ENCODE measurements at regions not wholly inside any gene's neighbourhood (a gene's known extent, or its start where the extent isn't known, plus 50 kb on each side); places are given as distances from the start of the nearest gene placed in this dataset.

DNA sequence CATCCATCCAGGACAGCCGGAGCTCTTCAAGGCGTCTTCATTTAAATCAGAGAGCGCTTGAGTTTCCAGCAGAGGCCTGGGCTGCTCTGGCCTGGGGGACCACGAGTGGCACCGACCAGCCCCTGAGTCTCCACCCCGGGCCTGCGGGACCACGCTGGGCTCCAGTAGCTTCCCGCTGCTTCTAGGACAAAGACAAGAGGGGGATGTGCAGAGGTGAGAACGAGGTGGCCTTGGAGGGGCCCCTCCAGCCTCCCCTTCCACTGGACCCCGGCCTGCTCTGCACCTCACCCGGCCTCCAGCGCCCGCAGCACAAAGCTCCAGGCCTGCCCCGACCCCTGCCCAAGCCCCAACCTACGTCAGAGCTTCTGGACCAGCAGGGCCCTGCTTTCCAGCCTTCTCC, 81.6 kb downstream of the IRX2 start:
- TF ChIP-seq, protein P1, sequence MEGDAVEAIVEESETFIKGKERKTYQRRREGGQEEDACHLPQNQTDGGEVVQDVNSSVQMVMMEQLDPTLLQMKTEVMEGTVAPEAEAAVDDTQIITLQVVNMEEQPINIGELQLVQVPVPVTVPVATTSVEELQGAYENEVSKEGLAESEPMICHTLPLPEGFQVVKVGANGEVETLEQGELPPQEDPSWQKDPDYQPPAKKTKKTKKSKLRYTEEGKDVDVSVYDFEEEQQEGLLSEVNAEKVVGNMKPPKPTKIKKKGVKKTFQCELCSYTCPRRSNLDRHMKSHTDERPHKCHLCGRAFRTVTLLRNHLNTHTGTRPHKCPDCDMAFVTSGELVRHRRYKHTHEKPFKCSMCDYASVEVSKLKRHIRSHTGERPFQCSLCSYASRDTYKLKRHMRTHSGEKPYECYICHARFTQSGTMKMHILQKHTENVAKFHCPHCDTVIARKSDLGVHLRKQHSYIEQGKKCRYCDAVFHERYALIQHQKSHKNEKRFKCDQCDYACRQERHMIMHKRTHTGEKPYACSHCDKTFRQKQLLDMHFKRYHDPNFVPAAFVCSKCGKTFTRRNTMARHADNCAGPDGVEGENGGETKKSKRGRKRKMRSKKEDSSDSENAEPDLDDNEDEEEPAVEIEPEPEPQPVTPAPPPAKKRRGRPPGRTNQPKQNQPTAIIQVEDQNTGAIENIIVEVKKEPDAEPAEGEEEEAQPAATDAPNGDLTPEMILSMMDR (IDR thresholded peaks at IDR 0.05; ENCODE audit: low read length), result no peak
- TF ChIP-seq EZH2 (optimal IDR thresholded peaks at IDR 0.05; ENCODE audit: low read depth, low read length), result no peak
